ENCODE measurements at regions not wholly inside any gene's neighbourhood (a gene's known extent, or its start where the extent isn't known, plus 50 kb on each side); places are given as distances from the start of the nearest gene placed in this dataset.

DNA sequence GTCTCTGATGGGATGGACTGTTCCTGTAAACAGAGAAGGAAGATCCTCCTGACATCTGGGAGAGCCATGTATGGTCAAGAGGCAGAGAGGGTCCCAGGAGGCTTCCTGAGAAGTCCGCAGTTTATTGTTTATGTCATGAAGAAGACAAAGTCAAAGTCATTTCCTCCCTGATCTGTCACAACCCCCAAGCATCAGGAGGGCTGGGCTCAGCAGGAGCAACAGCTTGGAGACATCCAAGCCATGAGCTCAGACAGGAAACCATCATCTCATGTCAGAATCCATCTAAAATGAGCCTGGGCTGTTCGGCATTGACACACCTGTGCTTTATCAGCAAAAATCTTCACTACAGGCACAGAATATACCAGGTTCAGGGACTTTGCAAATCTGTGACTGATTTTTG lies 325.0 kb upstream of the MSX2 start:
- Histone ChIP-seq H3K27me3 (no peaks in the 10 kb centered on the region), H3K27ac (no peak overlapping the region), H3K4me1 (no peaks in the 10 kb centered on the region), H3K4me3 (no peak overlapping the region), H3K36me3 (replicated peaks in 1 of 2; ENCODE audit: insufficient read depth in 1 of 2, low read depth in 2 of 2) (no peaks in the 10 kb centered on the region), H3K9me3 (no peaks in the 10 kb centered on the region)
- DNase-seq (no peak), ATAC-seq (no peak)
- TF ChIP-seq, protein P1, sequence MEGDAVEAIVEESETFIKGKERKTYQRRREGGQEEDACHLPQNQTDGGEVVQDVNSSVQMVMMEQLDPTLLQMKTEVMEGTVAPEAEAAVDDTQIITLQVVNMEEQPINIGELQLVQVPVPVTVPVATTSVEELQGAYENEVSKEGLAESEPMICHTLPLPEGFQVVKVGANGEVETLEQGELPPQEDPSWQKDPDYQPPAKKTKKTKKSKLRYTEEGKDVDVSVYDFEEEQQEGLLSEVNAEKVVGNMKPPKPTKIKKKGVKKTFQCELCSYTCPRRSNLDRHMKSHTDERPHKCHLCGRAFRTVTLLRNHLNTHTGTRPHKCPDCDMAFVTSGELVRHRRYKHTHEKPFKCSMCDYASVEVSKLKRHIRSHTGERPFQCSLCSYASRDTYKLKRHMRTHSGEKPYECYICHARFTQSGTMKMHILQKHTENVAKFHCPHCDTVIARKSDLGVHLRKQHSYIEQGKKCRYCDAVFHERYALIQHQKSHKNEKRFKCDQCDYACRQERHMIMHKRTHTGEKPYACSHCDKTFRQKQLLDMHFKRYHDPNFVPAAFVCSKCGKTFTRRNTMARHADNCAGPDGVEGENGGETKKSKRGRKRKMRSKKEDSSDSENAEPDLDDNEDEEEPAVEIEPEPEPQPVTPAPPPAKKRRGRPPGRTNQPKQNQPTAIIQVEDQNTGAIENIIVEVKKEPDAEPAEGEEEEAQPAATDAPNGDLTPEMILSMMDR (IDR thresholded peaks at IDR 0.05): no peak
- TF ChIP-seq POLR2A (IDR thresholded peaks at IDR 0.05): no peak
- intact Hi-C loops (cut with DNase I): no loop called here
- 26 to 29% methylated on average over 2 of the region's 2 CpGs for WGBS, 2 donors

DNA sequence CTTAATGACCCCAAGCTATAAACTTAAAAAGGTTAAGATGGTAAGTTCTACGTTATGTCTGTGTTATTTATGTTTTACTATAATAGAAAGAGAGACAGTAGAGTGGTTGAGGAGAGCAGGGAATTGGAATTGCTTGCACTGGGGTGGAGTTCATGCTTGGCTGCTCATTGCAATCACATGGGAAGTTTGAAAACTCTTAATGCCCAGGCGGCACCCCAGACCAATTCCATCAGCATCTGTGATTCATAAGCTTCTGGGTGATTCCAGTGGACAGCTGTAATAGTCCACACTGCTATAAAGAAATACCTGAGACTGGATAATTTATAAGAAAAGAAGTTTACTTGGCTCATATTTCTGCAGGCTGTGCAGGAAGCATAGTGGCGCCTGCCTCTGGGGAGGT lies 323.9 kb upstream of the MSX2 start:
- Histone ChIP-seq H3K36me3 (replicated peaks in 1 of 2; ENCODE audit: insufficient read depth in 1 of 2, low read depth in 2 of 2) (no peaks in the 10 kb centered on the region), H3K9me3 (no peaks in the 10 kb centered on the region), H3K27ac (no peak overlapping the region), H3K27me3 (no peaks in the 10 kb centered on the region), H3K4me1 (no peaks in the 10 kb centered on the region), H3K4me3 (no peak overlapping the region)
- TF ChIP-seq POLR2A (IDR thresholded peaks at IDR 0.05): no peak
- TF ChIP-seq, protein P1 (IDR thresholded peaks at IDR 0.05): no peak
- no peak for ATAC-seq
- DNase-seq: no peak
- WGBS, 2 donors: 28 to 37% methylated on average over 3 of the region's 3 CpGs
- intact Hi-C loops (cut with DNase I): no loop called here

DNA sequence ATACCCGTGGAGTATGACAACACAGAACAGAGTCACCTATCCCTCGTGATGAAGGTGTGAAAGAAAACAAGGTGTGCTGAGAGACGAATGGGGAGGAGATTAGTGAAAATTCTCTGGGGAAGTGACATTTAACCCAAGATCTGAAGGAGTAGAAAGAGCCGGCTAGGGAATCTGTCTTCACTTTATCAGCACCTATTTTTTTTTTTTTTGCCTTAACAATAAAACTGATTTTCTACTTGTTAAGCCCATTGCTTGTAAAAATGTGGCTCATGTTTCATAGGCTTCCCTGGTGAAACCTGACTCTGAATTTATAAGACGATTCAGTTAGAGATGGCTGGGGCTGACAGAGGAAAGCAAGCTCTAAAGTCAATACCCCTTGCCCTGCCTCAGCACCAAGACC lies 322.6 kb upstream of the MSX2 start:
- ATAC-seq: no peak
- TF ChIP-seq, protein P1 (IDR thresholded peaks at IDR 0.05): no peak
- no peak for TF ChIP-seq POLR2A (IDR thresholded peaks at IDR 0.05)
- no peak overlapping the region for H3K27ac ChIP-seq
- intact Hi-C loops (cut with DNase I): no loop called here
- no peaks in the 10 kb centered on the region for H3K27me3 ChIP-seq
- H3K9me3 ChIP-seq: no peaks in the 10 kb centered on the region
- H3K4me3 ChIP-seq: no peak overlapping the region
- H3K4me1 ChIP-seq: no peaks in the 10 kb centered on the region
- WGBS, 2 donors: 15 to 22% methylated on average over 5 of the region's 5 CpGs
- no peaks in the 10 kb centered on the region for H3K36me3 ChIP-seq (replicated peaks in 1 of 2; ENCODE audit: insufficient read depth in 1 of 2, low read depth in 2 of 2)
- no peak for DNase-seq

DNA sequence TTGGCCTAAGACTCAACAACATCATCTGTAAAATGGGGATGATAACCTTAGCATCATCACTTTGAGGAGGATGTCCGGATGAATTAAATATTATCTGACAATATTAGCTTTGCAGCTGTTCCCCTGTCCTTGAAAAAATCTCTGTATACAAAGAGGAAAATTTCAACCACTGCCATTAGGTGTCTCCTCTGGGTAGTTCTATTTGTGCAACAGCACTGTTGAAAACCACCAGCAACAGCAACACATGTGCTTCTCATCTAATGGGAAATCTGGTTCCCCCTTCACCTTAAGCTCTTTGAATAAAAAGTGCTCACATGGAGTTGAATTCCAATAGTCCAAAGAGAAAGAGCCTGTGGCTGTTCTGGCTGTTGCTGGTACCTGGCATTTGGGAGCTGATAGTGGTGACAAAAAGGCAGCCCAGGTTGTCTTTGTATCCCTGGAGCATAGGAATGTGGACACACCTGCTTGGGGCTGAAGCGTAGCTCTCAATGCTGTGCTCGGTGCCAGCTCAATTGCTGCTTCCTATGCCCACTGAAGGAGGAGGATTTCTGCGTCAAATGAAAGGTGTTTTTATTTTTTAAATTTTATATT lies 322.1 kb upstream of the MSX2 start:
- Histone ChIP-seq H3K27ac (no peak overlapping the region), H3K27me3 (no peaks in the 10 kb centered on the region), H3K4me3 (no peak overlapping the region), H3K36me3 (replicated peaks in 1 of 2; ENCODE audit: insufficient read depth in 1 of 2, low read depth in 2 of 2) (no peaks in the 10 kb centered on the region), H3K4me1 (no peaks in the 10 kb centered on the region), H3K9me3 (no peaks in the 10 kb centered on the region)
- no peak for ATAC-seq
- intact Hi-C loops (cut with DNase I): no loop called here
- no peak for DNase-seq
- WGBS, 2 donors: 29 to 35% methylated on average over 4 of the region's 4 CpGs
- TF ChIP-seq, protein P1 (IDR thresholded peaks at IDR 0.05): no peak
- no peak for TF ChIP-seq POLR2A (IDR thresholded peaks at IDR 0.05)

DNA sequence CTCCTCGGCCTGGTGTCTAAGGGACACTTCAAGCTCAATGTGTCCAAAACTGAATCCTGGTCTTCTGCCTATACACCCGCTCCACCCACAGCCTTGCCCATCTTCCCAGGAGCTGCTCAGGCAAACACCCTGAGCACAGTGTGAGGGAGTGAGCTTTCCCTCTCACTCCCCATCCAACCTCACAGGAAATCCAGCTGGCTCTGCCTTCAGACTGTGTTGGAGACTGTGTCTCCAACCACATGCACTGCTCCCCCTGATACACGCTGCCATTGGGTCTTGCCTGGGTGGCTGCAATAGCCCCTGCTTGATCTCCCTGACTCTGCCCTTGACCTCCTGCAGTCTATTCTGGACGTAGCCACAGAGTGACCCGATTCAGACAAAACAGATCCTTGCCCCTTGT lies 319.5 kb upstream of the MSX2 start:
- H3K36me3 ChIP-seq (replicated peaks in 1 of 2; ENCODE audit: insufficient read depth in 1 of 2, low read depth in 2 of 2): no peaks in the 10 kb centered on the region
- H3K9me3 ChIP-seq: no peaks in the 10 kb centered on the region
- no peaks in the 10 kb centered on the region for H3K27me3 ChIP-seq
- intact Hi-C loops (cut with DNase I): no loop called here
- no peaks in the 10 kb centered on the region for H3K4me1 ChIP-seq
- ATAC-seq (no peak), DNase-seq (no peak)
- no peak for TF ChIP-seq POLR2A (IDR thresholded peaks at IDR 0.05)
- TF ChIP-seq, protein P1 (IDR thresholded peaks at IDR 0.05): no peak
- no peak overlapping the region for H3K27ac ChIP-seq
- WGBS, 2 donors: 65 to 66% methylated on average over 5 of the region's 5 CpGs
- H3K4me3 ChIP-seq: no peak overlapping the region

Measured in body of pancreas (tissue), 4 donors.